GM12878 (cell line): ENCODE measurements at regions not wholly inside any gene's neighbourhood (a gene's known extent, or its start where the extent isn't known, plus 50 kb on each side); places are given as distances from the start of the nearest gene placed in this dataset.

Source experiments
- ATAC-seq: fragments of 200-7000 bp; cut with Tn5 transposase; 3 replicates; pipeline ENCODE4 v1.9.1; 2020; ENCODE audit warnings: mild to moderate bottlenecking, moderate library complexity
- BruUV-seq: library from RNA; stranded (reverse); fragments of 400-500 nt; replicated peaks from 2 replicates; lab custom pipeline; 2021; lab: Mats Ljungman, UMichigan
- CTCF ChIA-PET: fragments of 300-600 bp; sonication (Branson Sonifier 250); formaldehyde crosslinking; extraction: SDS; loops from one replicate; lab custom pipeline; 2021; ENCODE audit warnings: inconsistent platforms; lab: Yijun Ruan, JAX
- POLR2A ChIA-PET: fragments of 350-600 bp; formaldehyde crosslinking; extraction: SDS; loops from one replicate; lab custom pipeline; 2021; ENCODE audit warnings: inconsistent platforms; lab: Charles Lee
- RAD21 ChIA-PET: fragments of 300-600 bp; sonication (Branson Sonifier 250); formaldehyde crosslinking; loops from one replicate; lab custom pipeline; 2023; ENCODE audit warnings: antibody characterized with exemption; ENCODE audit not compliant: unreplicated experiment; lab: Charles Lee
- SMC1A ChIA-PET: fragments of 300-600 bp; sonication (Branson Sonifier 250); formaldehyde crosslinking; loops from one replicate; lab custom pipeline; 2023; ENCODE audit not compliant: unreplicated experiment, uncharacterized antibody; lab: Charles Lee
- DNase-seq: peaks from one replicate; pipeline ENCODE4 v3.0.0-alpha.2; 2011; ENCODE audit warnings: low read depth, low spot score
- FAIRE-seq: peaks from 3 replicates; lab custom pipeline; 2011; peaks lifted over from hg19 to GRCh38; lab: Jason Lieb, UNC
- H2AFZ ChIP-seq: 2 replicates; pipeline ENCODE4 v1.6.0; 2011; ENCODE audit warnings: low read depth, low read length, control low read depth; ENCODE audit not compliant: control insufficient read depth
- H3K27ac ChIP-seq: 2 replicates; pipeline ENCODE4 v1.5.1; 2011; ENCODE audit warnings: control low read depth; ENCODE audit not compliant: control insufficient read depth, insufficient read depth
- H3K27me3 ChIP-seq, 2 experiments: replicated peaks in 1 of 2; 2 replicates each; pipeline versions ENCODE4 v1.6.0 to v1.6.1; 2011; ENCODE audit warnings: low read length in 1 of 2; ENCODE audit not compliant: control insufficient read depth in 2 of 2, insufficient read depth in 2 of 2
- H3K36me3 ChIP-seq, 2 experiments: 2 replicates each; pipeline ENCODE4 v1.5.1; 2011; ENCODE audit warnings: low read length in 1 of 2; ENCODE audit not compliant: control insufficient read depth in 2 of 2, insufficient read depth in 2 of 2
- H3K4me1 ChIP-seq: 2 replicates; pipeline ENCODE4 v1.6.1; 2011; ENCODE audit warnings: mild to moderate bottlenecking, low read length, moderate library complexity, mixed read lengths; ENCODE audit not compliant: control insufficient read depth, insufficient read depth
- H3K4me2 ChIP-seq: 2 replicates; pipeline ENCODE4 v1.6.0; 2011; ENCODE audit warnings: control low read depth; ENCODE audit not compliant: control insufficient read depth, insufficient read depth
- H3K4me3 ChIP-seq: fragments of 200-600 bp; sonication (generic); 2 replicates; pipeline ENCODE4 v1.5.1; 2016
- H3K79me2 ChIP-seq: 2 replicates; pipeline ENCODE4 v1.6.0; 2011; ENCODE audit warnings: low read length; ENCODE audit not compliant: control insufficient read depth, insufficient read depth
- H3K9ac ChIP-seq: 2 replicates; pipeline ENCODE4 v1.8.0; 2011; ENCODE audit warnings: low read length, control low read depth, mixed read lengths; ENCODE audit not compliant: control insufficient read depth, insufficient read depth
- H3K9me3 ChIP-seq: replicated peaks from 3 replicates; pipeline ENCODE4 v1.5.1; 2011; ENCODE audit warnings: mild to moderate bottlenecking, low read length; ENCODE audit not compliant: control insufficient read depth, insufficient read depth
- H4K20me1 ChIP-seq: 2 replicates; pipeline ENCODE4 v1.6.0; 2011; ENCODE audit not compliant: control insufficient read depth, insufficient read depth
- JUND ChIP-seq: IDR thresholded peaks from 2 replicates; pipeline ENCODE4 v1.6.1; 2012; ENCODE audit warnings: low read depth, mild to moderate bottlenecking, low read length, improper control_type of control experiment, moderate library complexity
- MYB ChIP-seq: fragments of 150-350 bp; IDR thresholded peaks from 2 replicates; pipeline ENCODE4 v1.6.1; 2014; ENCODE audit warnings: mild to moderate bottlenecking, low read depth, low read length, borderline replicate concordance
- PAX5 ChIP-seq: IDR thresholded peaks from 2 replicates; pipeline ENCODE4 v1.6.1; 2011; ENCODE audit warnings: low read depth, low read length, borderline replicate concordance
- PAX8 ChIP-seq: fragments of 450-650 bp; IDR thresholded peaks from 2 replicates; pipeline ENCODE4 v1.6.1; 2017; ENCODE audit warnings: mild to moderate bottlenecking, moderate library complexity
- PML ChIP-seq: IDR thresholded peaks from 2 replicates; pipeline ENCODE4 v1.6.1; 2012; ENCODE audit warnings: low read length, inconsistent platforms
- RAD21 ChIP-seq: IDR thresholded peaks from 2 replicates; pipeline ENCODE4 v1.6.1; 2011; ENCODE audit warnings: mild to moderate bottlenecking, low read depth, low read length, moderate library complexity; ENCODE audit not compliant: insufficient read depth
- REST ChIP-seq: IDR thresholded peaks from 2 replicates; pipeline ENCODE4 v1.6.1; 2012; ENCODE audit warnings: mild to moderate bottlenecking, low read depth, low read length
- RFX5 ChIP-seq: IDR thresholded peaks from 2 replicates; pipeline ENCODE4 v1.6.1; 2011; ENCODE audit warnings: low read depth, low read length, improper control_type of control experiment
- STAT1 ChIP-seq: fragments of 450-650 bp; conservative IDR thresholded peaks from 2 replicates; pipeline ENCODE4 v1.6.1; 2014; ENCODE audit warnings: antibody characterized with exemption, mild to moderate bottlenecking
- WGBS: methylation state at CpG from one replicate; pipeline ENCODE4 v1.1.6; 2016; ENCODE audit warnings: low lambda C conversion rate; ENCODE audit not compliant: insufficient replicate concordance, insufficient coverage; ENCODE audit errors: missing lambda C conversion rate; 5-methylcytosine and 5-hydroxymethylcytosine counted together
- in situ Hi-C: fragments of 300-500 bp; cut with MboI; formaldehyde crosslinking; loops from 9 replicates; pipeline ENCODE4 v1.14.3; 2018; ENCODE audit warnings: mixed read lengths
- intact Hi-C: fragments of 100-400 bp; cut with micrococcal nuclease; formaldehyde crosslinking; loops from one replicate; pipeline ENCODE4 v1.14.2; 2022; ENCODE audit not compliant: unreplicated experiment

GRCh38 chr18:68181956-68182355 is 533.0 kb downstream of the TMX3 start:
- in situ Hi-C loops (no loop called here), intact Hi-C loops (no loop called here)
- ChIA-PET CTCF (no interaction called here), SMC1A (no interaction called here), POLR2A (no interaction called here), RAD21 (no interaction called here)
- Histone ChIP-seq H3K4me1 (no peaks in the 10 kb centered on the region), H3K9me3 (no peaks in the 10 kb centered on the region), H3K4me2 (no peak overlapping the region), H3K36me3 (no peaks in the 10 kb centered on the region), H4K20me1 (no peaks in the 10 kb centered on the region), H2AFZ (no peak overlapping the region), H3K27me3 (no peaks in the 10 kb centered on the region), H3K27ac (no peak overlapping the region), H3K4me3 (no peak overlapping the region), H3K79me2 (no peaks in the 10 kb centered on the region), H3K9ac (no peak overlapping the region)
- FAIRE-seq (no peak), ATAC-seq (no peak), DNase-seq (no peak)
- TF ChIP-seq RAD21 (no peak), PML (no peak), JUND (no peak), RFX5 (no peak), MYB (no peak), PAX5 (no peak), REST (no peak), PAX8 (no peak), STAT1 (no peak)
- WGBS: 2% methylated on average over 2 of the region's 2 CpGs
- no TSS peak for BruUV-seq
